Retinal pigment epithelial cell (primary cell): ENCODE measurements at regions not wholly inside any gene's neighbourhood (a gene's known extent, or its start where the extent isn't known, plus 50 kb on each side); places are given as distances from the start of the nearest gene placed in this dataset.
"Not testable (repeated sequence)": the region's sequence is repeated elsewhere in the genome, so short reads cannot be mapped to it uniquely, and the experiment has no call there.

Experiments used
- DNase-seq: peaks from one replicate; pipeline ENCODE4 v3.0.0-alpha.2; 2010; ENCODE audit warnings: low read depth
- H3K4me3 ChIP-seq: 2 replicates; pipeline ENCODE4 v1.5.1; 2011; ENCODE audit warnings: mild to moderate bottlenecking, low read length, control low read depth, moderate library complexity
- CTCF ChIP-seq: conservative IDR thresholded peaks from 2 replicates; pipeline ENCODE4 v1.5.1; 2011; ENCODE audit warnings: low read depth, low read length, control low read depth, inconsistent platforms

GRCh38 chr22:22176929-22177616, 67.5 kb upstream of the VPREB1 start:
- H3K4me3 ChIP-seq = no peak overlapping the region
- no peak for DNase-seq
- TF ChIP-seq CTCF = no peak

GRCh38 chr22:22172896-22173628, 71.5 kb upstream of the VPREB1 start:
- DNase-seq = not testable (repeated sequence)

GRCh38 chr22:22171357-22172218, 73.0 kb upstream of the VPREB1 start:
- no peak overlapping the region for H3K4me3 ChIP-seq
- peak; percentile 49 for TF ChIP-seq CTCF
- DNase-seq = no peak

More at GRCh38 chr22:22172896-22173628, 71.5 kb upstream of the VPREB1 start:
- H3K4me3 ChIP-seq = not testable (repeated sequence)

- TF ChIP-seq CTCF = no peak
- H3K4me3 ChIP-seq = no peak overlapping the region
- no peak for DNase-seq
Measured at GRCh38 chr22:22169923-22170322, 74.7 kb upstream of the VPREB1 start.

- no peak for TF ChIP-seq CTCF
- no peak for DNase-seq
- no peak overlapping the region for H3K4me3 ChIP-seq
Measured at GRCh38 chr22:22168941-22169867, 75.4 kb upstream of the VPREB1 start.

- TF ChIP-seq CTCF = no peak
- DNase-seq = no peak
- H3K4me3 ChIP-seq = no peak overlapping the region
Measured at GRCh38 chr22:22168190-22168940, 76.2 kb upstream of the VPREB1 start.
